ENCODE measurements at regions not wholly inside any gene's neighbourhood (a gene's known extent, or its start where the extent isn't known, plus 50 kb on each side); places are given as distances from the start of the nearest gene placed in this dataset.

DNA sequence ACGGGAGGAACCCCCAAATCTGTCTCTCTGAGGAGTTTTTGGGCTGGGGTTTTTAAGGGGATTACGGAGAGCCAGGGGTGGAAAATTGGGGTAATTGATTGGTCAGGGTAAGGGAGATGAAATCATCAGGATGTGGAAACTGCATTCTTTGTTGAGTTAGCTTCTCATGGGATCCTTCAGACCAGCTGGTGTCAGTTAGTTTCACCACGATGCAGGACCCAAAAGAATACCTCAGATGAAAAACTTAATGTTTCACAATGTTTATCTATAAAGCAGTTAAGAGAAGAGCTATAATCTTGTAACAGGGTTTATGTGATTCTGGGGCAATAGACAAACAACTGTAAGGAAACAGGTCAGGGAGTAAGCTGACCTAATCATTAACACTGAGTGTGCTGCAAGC lies 230.8 kb downstream of the POU4F1 start:
- TF ChIP-seq EP300 (IDR thresholded peaks at IDR 0.05; ENCODE audit: borderline replicate concordance): no peak
- no peak for TF ChIP-seq CREB1 (IDR thresholded peaks at IDR 0.05; ENCODE audit: low read depth)
- TF ChIP-seq, protein P1, sequence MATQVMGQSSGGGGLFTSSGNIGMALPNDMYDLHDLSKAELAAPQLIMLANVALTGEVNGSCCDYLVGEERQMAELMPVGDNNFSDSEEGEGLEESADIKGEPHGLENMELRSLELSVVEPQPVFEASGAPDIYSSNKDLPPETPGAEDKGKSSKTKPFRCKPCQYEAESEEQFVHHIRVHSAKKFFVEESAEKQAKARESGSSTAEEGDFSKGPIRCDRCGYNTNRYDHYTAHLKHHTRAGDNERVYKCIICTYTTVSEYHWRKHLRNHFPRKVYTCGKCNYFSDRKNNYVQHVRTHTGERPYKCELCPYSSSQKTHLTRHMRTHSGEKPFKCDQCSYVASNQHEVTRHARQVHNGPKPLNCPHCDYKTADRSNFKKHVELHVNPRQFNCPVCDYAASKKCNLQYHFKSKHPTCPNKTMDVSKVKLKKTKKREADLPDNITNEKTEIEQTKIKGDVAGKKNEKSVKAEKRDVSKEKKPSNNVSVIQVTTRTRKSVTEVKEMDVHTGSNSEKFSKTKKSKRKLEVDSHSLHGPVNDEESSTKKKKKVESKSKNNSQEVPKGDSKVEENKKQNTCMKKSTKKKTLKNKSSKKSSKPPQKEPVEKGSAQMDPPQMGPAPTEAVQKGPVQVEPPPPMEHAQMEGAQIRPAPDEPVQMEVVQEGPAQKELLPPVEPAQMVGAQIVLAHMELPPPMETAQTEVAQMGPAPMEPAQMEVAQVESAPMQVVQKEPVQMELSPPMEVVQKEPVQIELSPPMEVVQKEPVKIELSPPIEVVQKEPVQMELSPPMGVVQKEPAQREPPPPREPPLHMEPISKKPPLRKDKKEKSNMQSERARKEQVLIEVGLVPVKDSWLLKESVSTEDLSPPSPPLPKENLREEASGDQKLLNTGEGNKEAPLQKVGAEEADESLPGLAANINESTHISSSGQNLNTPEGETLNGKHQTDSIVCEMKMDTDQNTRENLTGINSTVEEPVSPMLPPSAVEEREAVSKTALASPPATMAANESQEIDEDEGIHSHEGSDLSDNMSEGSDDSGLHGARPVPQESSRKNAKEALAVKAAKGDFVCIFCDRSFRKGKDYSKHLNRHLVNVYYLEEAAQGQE (IDR thresholded peaks at IDR 0.05; ENCODE audit: low read depth): no peak
- TF ChIP-seq NFIC (IDR thresholded peaks at IDR 0.05): no peak
- no peak for TF ChIP-seq EGR1 (IDR thresholded peaks at IDR 0.05)
- TF ChIP-seq CEBPB (IDR thresholded peaks at IDR 0.05): no peak
- TF ChIP-seq, protein P2, sequence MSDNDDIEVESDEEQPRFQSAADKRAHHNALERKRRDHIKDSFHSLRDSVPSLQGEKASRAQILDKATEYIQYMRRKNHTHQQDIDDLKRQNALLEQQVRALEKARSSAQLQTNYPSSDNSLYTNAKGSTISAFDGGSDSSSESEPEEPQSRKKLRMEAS (IDR thresholded peaks at IDR 0.05): no peak
- TF ChIP-seq FOXM1 (IDR thresholded peaks at IDR 0.05; ENCODE audit: borderline replicate concordance, low read depth): no peak
- TF ChIP-seq, protein P3, sequence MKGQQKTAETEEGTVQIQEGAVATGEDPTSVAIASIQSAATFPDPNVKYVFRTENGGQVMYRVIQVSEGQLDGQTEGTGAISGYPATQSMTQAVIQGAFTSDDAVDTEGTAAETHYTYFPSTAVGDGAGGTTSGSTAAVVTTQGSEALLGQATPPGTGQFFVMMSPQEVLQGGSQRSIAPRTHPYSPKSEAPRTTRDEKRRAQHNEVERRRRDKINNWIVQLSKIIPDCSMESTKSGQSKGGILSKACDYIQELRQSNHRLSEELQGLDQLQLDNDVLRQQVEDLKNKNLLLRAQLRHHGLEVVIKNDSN (IDR thresholded peaks at IDR 0.05): no peak
- TF ChIP-seq TAF1 (IDR thresholded peaks at IDR 0.05; ENCODE audit: low read depth): no peak
- TF ChIP-seq YY1 (IDR thresholded peaks at IDR 0.05; ENCODE audit: low read depth): no peak
- no peak for TF ChIP-seq TEAD4 (IDR thresholded peaks at IDR 0.05)
